ENCODE measurements at regions not wholly inside any gene's neighbourhood (a gene's known extent, or its start where the extent isn't known, plus 50 kb on each side); places are given as distances from the start of the nearest gene placed in this dataset.

DNA sequence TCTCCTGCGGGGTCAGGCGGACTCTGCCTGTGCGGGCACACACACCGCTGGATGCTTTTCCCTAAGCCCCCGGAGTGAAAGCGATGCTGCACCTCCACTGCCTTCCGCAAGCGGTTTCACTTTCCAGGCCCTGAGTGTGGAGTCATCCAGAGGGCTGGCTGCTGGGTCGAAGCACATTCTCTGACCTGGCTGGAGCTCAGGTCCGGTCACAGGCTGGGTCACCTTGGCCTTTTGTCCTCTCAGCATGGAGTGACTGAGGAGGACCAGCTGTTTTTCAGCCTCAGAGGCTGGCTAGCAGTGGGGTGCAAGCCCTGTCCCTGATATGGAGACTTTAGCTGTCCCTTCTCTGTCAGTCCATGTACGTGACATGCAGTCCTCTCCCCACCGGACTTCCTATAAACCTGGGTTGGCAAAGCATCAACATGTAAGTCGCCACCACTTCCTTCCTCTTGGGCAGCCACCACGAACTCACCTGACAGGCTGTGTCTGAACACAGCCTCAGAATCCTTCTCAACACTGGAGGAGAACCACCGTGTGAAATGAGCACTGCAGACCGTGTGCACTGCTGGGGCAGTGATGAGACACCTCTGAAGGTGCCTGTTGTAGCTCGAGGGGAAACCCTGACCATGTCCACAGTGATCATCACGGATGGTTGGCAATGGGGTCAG lies 51.3 kb downstream of the GADD45G start:
- no peak overlapping the region for H3K4me3 ChIP-seq (ENCODE audit: low read depth, low read length)

DNA sequence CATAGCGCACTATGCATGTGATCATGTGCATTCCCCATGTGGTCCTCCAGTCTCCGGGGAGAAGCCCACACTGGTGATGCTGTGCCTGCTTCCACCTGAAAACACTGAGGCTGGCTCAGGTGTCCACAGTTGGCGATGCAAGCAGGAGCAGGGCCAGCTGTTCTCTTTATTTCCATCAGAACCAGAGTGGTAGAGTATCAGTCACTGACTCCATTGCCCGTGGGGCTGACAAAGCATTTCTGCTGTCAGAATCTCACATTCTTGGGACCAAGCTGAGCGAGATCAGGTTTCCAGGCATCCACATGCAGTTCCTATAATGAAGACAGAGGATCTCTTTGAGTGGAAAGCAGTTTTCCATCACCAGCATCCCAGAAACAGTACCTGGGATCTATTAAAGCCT lies 52.5 kb downstream of the GADD45G start:
- TF ChIP-seq, protein P1, sequence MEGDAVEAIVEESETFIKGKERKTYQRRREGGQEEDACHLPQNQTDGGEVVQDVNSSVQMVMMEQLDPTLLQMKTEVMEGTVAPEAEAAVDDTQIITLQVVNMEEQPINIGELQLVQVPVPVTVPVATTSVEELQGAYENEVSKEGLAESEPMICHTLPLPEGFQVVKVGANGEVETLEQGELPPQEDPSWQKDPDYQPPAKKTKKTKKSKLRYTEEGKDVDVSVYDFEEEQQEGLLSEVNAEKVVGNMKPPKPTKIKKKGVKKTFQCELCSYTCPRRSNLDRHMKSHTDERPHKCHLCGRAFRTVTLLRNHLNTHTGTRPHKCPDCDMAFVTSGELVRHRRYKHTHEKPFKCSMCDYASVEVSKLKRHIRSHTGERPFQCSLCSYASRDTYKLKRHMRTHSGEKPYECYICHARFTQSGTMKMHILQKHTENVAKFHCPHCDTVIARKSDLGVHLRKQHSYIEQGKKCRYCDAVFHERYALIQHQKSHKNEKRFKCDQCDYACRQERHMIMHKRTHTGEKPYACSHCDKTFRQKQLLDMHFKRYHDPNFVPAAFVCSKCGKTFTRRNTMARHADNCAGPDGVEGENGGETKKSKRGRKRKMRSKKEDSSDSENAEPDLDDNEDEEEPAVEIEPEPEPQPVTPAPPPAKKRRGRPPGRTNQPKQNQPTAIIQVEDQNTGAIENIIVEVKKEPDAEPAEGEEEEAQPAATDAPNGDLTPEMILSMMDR (IDR thresholded peaks at IDR 0.05; ENCODE audit: insufficient read depth, low read depth, low read length, missing control alignments), result no peak
- no peak for DNase-seq (ENCODE audit: low read depth)
- no peak overlapping the region for H3K4me3 ChIP-seq (ENCODE audit: low read depth, low read length)

More for the DNA sequence above, 51.3 kb downstream of the GADD45G start:
- DNase-seq (ENCODE audit: low read depth), result peak; percentile 27
- TF ChIP-seq, protein P1 (IDR thresholded peaks at IDR 0.05; ENCODE audit: insufficient read depth, low read depth, low read length, missing control alignments), result no peak

DNA sequence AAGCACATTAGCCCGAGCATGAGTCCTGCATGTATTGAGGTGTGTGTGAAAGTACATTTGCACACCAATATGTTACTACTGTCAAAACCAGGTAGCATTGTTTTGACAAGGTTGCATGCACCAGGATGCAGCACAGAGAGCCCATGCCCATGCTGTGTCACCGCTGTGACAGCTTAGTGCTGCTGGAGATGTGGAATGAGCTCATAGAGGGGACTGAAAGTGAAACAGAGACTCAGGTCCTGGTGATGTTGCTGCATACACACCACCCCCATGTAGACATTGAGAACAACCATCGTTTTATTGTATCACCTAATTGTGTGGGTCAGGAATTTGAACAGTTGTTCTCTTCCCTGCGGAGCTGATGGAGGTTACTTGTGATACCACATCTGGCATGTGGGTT lies 53.0 kb downstream of the GADD45G start:
- TF ChIP-seq, protein P1 (IDR thresholded peaks at IDR 0.05; ENCODE audit: insufficient read depth, low read depth, low read length, missing control alignments), result no peak
- peak; percentile 46 for DNase-seq (ENCODE audit: low read depth)
- no peak overlapping the region for H3K4me3 ChIP-seq (ENCODE audit: low read depth, low read length)

DNA sequence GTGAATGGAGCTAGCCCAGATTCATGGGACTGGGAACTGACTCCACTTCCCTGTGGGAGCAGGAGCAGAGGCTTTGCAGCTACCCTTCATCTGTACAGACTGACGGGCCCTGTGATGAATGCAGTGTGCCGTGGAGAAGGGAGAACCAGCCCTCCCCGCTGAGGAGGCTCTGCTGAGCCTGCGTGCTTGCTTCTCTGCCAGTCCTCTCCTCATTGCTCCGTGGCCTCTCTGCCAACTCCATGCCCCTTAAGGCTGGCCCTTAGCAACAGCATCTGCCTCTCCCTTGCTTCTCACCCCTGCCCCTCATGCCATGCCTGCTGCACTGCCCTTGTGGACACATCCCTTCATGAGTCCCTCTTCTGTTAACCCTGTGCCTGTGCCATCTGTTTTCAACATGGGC lies 53.6 kb downstream of the GADD45G start:
- no peak for DNase-seq (ENCODE audit: low read depth)
- TF ChIP-seq, protein P1 (IDR thresholded peaks at IDR 0.05; ENCODE audit: insufficient read depth, low read depth, low read length, missing control alignments), result no peak
- H3K4me3 ChIP-seq (ENCODE audit: low read depth, low read length), result no peak overlapping the region

DNA sequence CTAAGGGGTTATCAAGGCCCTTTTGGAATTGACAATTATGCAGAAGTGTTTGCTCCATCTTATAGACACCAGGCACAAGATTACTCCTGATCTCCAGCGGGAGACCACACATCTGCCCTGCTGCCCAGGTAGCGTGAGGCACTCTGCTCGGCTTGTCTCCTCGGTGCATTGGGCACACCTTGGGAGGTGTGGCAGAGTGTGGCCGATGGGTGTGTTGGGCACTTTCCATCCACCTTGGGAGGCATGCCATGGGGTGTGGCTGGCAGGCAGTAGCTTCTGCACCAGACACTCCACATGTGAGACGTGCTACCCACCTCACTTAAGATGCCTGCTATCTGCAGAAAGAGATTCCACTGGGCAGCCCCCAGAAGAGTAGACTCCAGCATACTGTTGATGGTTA lies 54.1 kb downstream of the GADD45G start:
- H3K4me3 ChIP-seq (ENCODE audit: low read depth, low read length), result no peak overlapping the region
- TF ChIP-seq, protein P1 (IDR thresholded peaks at IDR 0.05; ENCODE audit: insufficient read depth, low read depth, low read length, missing control alignments), result no peak

DNA sequence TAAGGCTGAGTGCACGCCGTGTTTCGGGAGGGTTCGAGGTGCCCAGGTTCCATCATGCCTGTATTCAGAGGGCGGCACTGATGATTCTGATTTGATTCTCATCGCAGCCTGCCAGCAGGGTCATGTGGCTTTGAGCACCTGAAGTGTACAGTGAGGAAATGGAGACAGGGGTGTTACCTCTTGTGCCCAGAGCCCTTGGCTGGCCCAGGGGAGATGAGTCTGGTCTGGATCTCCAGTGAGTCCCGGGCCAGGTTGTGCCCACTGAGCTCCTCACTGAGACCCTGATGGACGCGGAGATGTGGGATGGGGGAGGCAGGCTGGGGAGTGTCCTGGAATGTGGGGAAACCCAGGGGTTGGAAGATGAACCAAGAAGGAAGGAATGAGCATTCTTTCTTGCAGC lies 54.7 kb downstream of the GADD45G start:
- TF ChIP-seq, protein P1 (IDR thresholded peaks at IDR 0.05; ENCODE audit: insufficient read depth, low read depth, low read length, missing control alignments), result no peak
- H3K4me3 ChIP-seq (ENCODE audit: low read depth, low read length), result no peak overlapping the region
- DNase-seq (ENCODE audit: low read depth), result no peak

More for the DNA sequence above, 54.1 kb downstream of the GADD45G start:
- no peak for DNase-seq (ENCODE audit: low read depth)

Measured in GM12865 (cell line).